ENCODE measurements at regions not wholly inside any gene's neighbourhood (a gene's known extent, or its start where the extent isn't known, plus 50 kb on each side); places are given as distances from the start of the nearest gene placed in this dataset.
"Not testable (repeated sequence)": the region's sequence is repeated elsewhere in the genome, so short reads cannot be mapped to it uniquely, and the experiment has no call there.

DNA sequence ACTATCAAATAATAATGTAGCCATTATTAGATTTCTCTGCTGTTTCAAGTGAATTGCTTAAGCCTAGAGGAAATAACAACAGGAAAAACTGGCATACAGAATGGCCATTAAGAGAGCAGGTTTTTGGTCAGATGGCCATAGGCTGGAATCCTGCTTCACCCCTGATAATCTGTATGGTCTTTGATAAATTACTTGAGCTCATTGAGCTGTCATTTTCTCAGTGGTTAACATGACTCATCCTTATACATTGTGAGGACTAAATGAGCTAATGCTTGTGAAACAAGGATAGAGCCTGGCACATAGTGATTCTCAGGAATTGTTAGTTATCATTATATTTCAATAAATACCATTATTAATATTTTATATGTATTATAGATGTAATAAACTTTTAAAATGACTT, 516.5 kb downstream of the KIF4B start:
- peak; percentile 31 for DNase-seq

DNA sequence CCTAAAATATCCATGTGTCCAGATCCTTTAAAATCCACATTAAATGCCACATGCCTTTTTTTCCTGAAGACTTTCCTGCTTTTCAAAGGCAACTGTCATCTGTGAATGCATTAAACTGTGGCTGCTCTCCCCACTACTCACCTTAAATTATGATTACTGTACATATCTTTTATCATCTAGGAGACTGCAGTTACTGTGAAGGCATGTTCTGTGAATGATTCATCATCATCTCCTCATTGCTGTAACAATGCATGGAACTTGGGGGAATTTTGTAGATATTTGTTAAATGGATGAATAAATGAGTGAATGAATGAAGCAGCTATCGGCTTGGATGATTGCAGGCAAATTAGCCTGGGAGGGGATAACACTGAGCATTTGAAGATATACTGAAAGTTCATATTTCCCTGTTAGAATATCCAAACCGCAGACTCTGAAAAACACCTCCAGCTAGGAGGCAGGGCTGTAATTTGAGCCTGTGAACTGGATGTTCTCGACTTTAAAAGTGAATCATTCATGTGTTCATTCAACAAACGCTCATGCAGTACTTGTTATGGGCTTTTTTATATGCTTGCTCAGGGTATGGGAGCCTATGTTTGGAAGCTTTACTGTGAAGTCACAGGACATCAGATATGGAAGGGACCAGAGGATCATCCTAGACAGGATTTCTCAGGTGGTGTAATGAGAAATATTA, 519.2 kb downstream of the KIF4B start:
- peak; percentile 54 for DNase-seq

DNA sequence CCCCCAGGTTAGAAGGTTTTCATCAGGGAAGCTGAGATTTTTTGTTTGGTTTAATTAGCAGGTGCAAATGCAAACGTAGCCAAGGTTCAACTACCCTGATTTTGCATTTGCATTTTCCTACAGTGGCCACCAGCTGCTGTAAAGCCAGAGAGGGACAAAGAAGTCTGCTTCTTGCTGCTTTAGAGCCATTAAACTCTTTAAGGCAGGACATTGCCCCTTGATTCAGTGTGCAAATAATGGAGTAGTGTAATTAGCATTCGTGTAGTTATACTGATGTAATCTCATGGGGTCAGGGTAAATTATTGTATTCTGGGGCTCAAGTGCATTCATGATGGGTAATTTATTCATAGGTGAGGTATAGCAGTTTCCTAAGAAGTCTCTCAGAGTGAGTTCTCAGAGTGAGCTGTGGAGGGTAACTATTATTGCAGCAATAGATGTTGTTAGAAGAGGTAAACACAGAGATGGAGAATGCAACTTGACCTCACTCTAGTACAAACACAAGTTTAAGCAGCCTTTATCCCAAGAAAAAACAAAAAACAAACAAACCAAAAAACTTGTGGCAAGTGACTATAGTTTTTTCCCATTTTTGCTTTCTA, 526.5 kb downstream of the KIF4B start:
- no peak for DNase-seq

DNA sequence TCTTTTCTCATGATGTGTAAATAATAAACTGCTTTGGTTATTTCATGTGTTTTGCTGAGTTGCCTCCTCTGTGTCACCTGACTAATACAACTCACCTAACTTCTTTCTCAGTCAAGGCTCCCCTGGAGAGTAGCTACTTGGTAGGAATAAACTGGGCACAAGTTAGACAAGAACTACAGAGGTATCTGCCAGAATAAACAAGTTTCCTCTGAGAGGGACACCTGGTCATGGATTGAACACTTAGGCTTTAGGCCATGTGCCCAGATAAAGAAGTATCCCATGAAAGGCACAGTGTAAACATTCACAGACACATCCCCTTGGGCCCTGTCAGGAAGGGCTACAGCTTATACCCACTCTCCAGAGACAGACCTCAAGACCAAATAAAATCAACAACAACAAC, 532.5 kb downstream of the KIF4B start:
- DNase-seq, result no peak

DNA sequence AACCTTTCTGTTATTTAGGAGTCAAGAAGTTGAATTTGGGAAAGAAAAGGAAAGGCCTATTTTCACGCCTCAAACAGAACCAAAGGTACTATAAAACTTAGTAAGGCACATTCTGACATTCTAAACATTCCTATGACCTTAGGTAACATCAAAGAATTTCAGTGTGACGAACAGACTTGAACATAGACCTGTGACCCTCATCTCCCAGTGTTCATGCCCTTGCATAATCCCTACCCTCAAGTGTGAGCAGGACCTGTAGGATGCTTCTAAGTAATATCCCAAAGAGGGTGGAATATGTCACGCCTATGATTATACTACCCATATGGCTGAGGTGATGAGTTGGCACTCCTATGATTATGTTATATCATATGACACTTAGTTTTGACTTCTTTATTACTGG, 540.9 kb downstream of the KIF4B start:
- no peak for DNase-seq

DNA sequence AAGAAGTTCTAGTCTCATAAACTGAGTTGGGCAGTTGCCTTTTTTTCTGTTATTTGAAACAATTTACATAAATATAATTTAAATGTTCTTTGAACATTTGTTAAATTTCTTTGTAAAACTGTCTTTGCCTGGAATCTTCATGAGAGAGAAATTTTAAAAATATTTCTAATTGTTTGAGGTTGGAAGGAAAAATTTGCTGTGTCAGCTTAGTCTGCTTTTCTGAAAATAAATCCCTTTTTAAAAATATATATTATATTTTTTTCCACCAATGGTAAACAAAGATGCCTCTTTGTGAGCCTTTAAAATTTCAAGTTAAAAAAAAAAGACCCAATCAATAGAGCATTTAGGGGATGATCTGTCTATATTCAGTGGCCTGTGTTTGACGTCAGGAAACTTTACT, 542.7 kb downstream of the KIF4B start:
- DNase-seq, result no peak

DNA sequence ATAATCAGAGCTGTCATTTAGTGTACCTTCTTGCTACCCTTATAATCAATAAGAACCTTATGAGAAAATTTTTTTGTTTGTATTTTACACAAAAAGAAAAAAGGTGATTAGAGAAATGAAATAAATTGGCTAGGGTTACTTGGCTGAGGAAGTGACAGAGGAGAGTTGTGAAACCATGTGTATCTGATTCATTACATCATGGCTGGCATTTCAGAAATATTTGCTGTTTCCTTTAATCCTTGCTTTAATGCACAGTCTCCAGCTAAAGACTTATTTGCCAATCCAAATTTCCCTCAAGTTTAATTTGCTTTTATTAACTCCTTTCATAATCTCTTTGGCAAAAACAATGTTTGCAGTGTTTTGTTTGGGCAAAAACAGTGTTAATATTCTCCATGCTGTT, 543.1 kb downstream of the KIF4B start:
- DNase-seq, result peak; percentile 11

DNA sequence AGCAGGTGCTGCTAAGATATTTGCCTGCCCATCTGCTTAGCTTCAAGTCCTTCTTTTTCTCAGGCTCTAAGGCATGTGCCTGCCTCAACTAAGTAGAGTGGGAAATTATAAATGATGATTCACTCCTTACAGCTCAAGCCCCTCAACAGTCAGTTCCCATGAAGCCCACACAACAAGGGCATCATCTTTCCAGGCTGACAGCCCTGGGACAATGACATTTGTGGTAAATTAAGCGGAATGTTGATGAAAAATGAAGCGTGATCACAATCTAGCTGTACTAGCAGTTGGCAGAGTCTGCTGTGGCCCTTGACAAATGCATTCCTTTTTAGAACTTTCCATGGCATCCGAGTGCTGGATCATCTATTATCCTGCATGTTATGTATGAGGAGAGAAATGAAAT, 548.6 kb downstream of the KIF4B start:
- no peak for DNase-seq

DNA sequence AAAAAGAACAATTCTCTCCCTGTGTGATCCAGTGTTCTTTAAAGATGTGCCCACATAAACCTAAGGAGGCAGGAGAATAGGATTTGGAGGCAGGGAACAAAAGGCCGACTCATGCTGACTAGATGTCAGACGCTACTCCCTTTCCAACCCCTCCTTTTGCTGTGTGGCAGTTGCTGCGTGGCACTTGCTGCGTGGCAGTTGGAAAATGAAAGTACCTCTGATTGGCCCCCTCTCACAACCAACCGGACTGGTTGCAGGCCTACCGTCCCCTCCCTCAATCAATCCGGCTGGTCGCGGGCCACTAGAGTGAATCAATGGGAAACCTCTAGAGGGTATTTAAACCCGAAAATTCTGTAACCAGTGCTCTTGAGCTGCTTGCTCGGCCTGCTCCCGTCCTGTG, 551.0 kb downstream of the KIF4B start:
- DNase-seq, result no peak

DNA sequence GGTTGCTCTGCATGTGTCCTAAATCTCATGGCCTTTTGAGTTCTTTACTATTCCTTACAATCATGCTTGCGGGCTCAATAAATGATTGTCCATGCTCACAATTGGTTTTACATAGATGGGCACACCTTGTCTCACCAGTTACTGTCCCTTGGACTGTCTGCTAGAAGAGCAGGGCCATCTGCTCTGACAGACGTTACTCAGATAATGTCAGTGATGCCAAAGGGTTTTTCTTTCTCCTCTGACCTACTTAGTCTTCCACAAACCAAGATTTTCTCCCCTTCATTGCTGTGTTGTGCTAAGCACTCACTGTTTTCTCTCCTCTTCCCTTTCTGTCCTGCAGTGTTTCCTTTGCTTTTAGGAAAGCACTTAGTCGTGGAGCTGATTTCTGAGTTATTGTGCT, 562.3 kb downstream of the KIF4B start:
- no peak for DNase-seq

DNA sequence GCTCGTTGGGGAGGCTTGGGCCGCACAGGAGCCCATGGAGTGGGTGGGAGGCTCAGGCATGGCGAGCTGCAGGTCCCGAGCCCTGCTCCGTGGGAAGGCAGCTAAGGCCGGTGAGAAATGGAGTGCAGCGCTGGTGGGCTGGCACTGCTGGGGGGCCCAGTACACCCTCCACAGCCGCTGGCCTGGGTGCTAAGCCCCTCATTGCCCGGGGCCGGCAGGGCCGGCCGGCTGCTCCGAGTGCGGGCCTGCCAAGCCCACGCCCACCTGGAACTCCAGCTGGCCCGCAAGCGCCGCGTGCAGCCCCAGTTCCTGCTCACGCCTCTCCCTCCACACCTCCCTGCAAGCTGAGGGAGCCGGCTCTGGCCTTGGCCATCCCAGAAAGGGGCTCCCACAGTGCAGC, 573.3 kb downstream of the KIF4B start:
- DNase-seq, result not testable (repeated sequence)

DNA sequence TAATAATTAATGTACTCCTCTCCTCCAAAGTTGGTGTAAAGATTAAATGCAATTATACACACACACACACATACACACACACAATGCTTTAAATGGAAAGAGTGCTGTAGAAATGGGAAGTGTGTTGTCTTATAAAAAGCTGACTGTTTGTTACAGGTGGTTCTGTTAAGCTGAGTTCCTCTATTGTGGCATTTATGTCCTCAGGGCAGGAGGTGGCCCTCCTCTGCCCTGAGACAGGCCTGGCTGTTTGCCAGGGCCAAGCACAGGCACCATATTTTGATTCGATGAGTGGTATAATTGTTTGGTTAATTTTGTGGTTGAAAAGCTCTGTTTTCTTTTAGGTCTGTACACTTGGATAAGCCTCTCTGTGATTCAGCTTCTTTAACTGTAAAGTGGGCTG, 573.9 kb downstream of the KIF4B start:
- DNase-seq, result no peak

DNA sequence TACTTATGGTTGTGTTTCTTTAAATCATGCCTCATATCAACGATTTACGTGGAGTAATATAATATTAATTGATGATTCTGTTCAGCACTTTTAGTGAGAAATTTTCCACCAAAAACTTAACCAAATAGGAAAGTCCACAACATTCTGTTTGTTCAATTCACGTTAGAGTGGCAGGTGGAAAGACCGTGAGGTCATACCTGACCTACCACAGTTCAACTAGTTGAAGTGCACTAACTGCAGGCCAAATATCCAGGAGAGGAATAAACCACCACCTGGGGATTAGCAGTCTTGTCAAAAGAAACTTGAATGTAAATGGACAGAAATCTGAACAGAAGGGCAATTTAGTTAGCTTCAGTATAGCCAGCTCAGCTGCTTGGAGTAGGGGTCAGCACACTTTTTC, 577.7 kb downstream of the KIF4B start:
- no peak for DNase-seq

DNA sequence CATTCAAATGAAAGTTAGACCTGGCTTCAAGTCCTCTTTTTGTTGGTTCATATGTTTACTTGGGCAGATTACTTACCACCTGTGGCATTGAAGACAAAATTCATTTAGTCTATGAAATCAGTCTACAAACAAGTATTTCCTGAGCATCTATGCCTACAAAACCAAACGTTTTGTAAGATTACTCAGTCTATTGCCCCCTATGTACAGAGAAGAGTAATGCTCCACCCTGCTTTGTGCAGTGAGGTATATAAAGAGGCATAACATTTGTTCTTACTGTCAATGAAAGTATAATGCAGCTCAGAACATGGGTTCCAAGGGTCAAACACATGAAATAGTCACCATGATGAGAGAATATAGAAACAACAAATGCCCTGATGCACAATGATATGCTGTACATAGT, 580.7 kb downstream of the KIF4B start:
- no peak for DNase-seq

DNA sequence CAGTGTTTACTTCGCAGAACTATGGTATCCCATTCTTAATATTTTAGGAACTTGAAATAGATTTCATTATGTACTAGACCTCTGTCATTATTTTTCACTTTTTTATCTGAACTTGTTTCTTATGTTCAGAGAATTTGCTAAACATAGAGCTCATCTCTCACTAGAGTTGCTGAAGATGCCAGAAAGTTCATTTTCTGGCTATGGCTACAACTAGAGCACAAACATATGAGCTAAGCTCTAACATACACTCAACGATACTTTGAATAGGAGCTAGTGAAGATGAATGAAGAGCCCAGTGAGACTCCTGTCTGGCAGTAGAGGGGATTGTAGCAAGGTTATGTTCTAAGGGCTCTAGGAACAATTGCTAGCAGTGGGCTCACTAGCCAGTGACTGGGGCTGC, 582.2 kb downstream of the KIF4B start:
- no peak for DNase-seq

DNA sequence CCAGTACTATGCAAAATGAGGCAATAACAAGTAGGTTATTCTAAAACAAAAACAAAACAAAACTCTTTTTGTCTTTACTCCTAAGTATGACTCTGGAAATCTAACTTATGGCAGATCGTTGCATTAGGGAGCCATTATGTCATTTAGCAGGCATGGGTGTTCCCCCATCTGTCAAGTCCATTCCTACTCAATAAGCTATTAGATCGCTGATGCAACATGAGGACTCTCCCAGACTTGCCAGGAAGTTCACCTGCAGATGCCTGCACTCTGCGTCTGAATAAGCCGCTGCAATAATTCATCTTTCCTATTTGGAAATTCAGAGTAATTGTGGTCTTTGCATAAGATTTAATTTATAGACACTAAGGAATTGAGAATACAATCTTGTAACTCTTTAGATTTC, 585.0 kb downstream of the KIF4B start:
- no peak for DNase-seq

DNA sequence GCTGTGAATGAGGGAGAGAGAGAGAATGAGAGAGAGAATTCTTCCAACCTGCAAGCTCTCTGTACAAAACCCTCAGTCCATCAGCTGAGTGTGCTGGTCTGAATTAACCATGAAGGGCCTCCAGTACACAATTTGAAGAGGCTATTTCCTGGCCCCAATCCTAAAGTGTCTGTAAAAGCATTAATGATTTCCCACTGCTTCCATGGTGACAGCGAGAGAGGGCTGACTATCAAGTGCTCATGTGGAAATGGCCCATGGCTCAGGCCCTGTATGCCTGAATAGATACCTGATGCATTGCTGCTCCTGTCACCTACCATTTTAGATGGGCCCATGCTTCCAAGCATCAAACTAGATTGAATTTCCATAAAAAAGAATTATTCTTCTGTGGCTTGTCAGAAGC, 592.4 kb downstream of the KIF4B start:
- DNase-seq, result no peak

DNA sequence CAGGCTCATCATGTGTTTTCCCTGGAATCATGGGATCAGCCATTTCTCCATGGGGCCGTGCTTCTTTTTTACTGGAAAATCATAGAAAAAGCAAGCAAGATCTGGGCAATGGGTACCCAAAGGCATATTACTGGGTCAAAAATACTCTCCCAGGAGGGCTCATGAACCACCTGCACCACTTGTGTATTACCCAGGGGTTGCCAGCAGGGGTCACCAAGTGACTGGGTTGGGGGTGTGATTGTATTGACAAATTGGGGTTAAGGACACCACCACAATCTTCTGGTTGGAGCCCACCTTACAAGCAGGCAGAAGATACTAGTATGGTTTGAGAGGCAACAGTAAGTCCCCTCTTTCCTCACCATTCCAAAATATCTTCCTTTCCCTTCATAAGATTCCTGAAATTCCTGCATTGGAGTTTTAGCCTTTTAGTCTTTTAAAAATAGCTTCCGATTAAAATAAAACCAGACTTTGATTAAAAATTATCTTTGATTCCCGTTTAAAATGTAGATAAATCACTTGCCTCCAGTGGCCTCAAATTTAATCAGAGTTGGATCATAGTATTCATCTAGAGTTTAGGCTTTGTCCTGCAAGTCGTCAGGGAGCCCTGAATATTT, 603.3 kb downstream of the KIF4B start:
- no peak for DNase-seq

DNA sequence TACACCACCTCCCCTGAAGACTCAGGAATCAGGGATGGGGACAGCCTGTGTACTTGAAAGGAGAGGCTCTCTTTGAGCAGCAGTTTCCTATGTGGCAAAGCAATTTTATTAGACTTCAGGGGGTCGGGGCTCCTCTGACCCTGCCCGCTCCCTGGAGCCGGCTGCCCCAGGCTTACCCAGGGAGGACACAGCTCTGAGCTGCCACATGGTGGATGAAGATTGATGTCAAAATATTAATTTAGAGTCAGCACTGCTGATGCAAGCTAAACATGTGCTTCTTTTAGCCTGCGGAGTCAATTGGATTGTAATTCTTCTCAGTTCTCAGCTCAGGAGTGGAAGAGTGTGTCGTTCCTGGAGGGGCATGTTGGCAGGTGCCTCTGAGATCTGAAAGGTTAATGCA, 606.1 kb downstream of the KIF4B start:
- DNase-seq, result no peak

DNA sequence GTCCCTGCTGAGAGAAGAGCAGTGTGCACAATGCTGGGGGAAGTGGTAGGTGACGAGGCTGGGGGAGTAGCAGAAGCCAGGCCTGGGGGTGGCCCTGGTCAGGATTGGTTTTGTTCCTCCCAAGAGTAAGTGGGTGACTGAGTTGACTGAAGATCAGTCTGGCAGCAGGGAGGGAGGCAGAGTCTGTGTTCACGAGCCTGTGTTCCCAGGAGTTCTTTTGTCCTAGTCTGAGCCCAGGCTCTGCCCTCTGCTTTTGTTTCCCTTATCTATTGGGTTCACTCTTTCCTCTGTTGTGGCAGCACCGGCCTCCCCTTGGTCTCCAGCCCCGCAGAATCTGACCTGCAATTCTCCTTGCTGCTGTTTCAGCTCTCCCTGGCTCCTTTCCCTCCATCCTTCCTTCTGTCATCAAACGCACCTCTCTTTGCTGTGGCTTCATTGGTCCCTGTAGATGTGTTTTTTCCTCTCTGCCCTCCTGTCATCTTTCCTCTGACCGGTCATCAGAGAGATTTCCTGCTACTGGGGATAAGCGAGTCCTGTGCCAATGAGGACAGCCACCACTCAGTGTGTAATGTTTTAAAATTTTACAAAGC, 607.4 kb downstream of the KIF4B start:
- DNase-seq, result no peak

DNA sequence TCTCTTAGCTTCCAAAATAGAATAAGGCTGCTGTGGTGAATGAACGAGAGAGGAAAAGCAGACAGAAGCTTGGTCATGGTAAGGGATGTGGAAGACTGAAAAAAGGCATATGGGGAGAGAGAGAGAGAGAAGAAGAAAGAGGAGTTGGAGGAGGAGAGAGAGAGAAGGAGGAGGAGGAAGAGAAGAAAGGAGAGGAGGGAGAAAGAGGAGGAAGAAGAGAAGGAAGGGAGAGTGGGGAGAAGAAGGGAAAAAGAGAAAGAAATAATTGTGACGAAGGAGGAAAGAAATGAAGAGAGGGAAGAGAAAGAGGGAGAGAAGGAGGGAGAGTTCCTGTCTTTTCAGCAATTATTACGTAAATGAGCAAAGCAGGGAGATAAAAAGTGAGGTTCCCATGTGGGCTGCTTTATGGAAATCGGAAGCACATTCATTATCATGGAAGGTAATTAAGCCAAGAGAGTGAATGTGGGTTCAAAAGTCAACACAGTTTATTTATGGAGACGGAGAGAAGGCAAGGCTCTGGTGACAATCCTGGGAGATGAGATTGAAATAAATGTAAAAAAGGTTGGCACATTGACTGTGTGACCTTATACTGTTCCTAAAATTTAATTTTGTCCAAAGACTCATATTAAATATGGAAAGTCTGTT, 611.2 kb downstream of the KIF4B start:
- no peak for DNase-seq

DNA sequence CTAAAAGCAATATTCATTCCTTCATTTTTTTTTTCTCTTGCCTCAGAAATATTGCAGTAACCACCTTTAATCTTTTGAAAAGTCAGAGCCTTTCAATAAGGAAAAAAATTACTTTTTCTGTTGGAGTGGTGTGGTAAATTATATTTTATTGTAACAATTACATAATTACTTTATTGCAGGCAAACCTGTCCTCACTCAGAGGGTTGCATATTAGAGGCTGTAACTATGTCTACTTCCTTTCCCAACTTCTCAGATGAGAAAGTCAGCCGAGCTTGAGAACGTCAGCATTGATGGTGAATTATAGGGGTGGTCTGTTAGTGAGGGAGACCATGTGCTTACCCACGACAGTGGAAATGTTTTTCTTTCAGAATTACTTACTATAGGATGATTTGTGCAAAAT, 611.8 kb downstream of the KIF4B start:
- DNase-seq, result no peak

DNA sequence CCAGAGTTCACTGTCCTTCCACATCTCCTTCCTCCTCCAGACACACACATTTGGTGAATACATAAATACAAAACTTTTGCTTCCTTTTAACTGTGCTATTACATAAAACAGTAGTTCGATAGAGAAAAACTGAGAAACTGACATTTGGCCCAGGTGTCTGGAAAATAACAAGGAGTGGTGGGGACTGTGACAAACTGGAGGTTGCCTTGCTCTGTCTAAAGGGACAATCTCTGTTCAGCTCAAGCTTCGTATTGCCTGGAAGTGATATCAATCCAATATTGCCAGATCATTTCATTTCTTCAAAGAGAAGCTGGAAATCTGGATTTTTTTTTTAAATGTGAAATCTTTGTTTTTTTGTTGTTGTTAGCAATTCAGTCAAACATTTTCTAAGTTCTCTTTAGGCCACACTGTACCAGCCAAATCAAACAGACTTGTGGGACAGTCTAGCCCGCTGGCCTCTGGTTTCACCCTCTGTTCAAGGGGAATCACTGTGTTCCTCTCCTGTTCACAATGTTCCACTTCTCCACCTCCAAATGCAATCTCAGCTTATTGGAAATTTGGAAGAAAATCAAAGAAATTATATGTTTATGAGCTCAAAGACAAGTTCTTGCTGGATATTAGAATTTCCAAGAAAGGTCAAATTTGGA, 612.5 kb downstream of the KIF4B start:
- no peak for DNase-seq
